Sigmoid colon (tissue), 4 donors: ENCODE measurements at regions not wholly inside any gene's neighbourhood (a gene's known extent, or its start where the extent isn't known, plus 50 kb on each side); places are given as distances from the start of the nearest gene placed in this dataset.

Experiments used
- CTCF ChIP-seq, 4 experiments: fragments of 450-650 bp in 3 of 4; fragments of 200-600 bp in 1 of 4; IDR thresholded peaks; one replicate each; pipeline ENCODE4 v1.5.1; 2016 to 2019; ENCODE audit warnings: antibody characterized with exemption in 4 of 4, mild to moderate bottlenecking in 3 of 4, moderate library complexity in 2 of 4
- EP300 ChIP-seq, 4 donors: sonication (generic); formaldehyde crosslinking; IDR thresholded peaks; one replicate each; pipeline ENCODE4 v1.6.1; 2017; ENCODE audit warnings: antibody characterized with exemption in 4 of 4
- POLR2A ChIP-seq, 2 donors: fragments of 450-650 bp; IDR thresholded peaks; one replicate each; pipeline ENCODE4 v1.6.1; 2016; ENCODE audit warnings: antibody characterized with exemption in 2 of 2, mild to moderate bottlenecking in 2 of 2, moderate library complexity in 2 of 2

- no peak for TF ChIP-seq POLR2A (IDR thresholded peaks at IDR 0.05)
- TF ChIP-seq CTCF (IDR thresholded peaks at IDR 0.05): no peak
- TF ChIP-seq EP300 (IDR thresholded peaks at IDR 0.05): no peak
Observed at GRCh38 chr2:30355306-30355705, 91.7 kb upstream of the LCLAT1 start.
